Stromal cell of bone marrow (primary cell): ENCODE measurements at regions not wholly inside any gene's neighbourhood (a gene's known extent, or its start where the extent isn't known, plus 50 kb on each side); places are given as distances from the start of the nearest gene placed in this dataset.
A peak's percentile ranks its signal among the peaks of the same experiment; 100 is the strongest.

ENCODE experiments used
- DNase-seq: peaks from one replicate; pipeline ENCODE4 v3.0.0-alpha.2; 2012; ENCODE audit warnings: low read depth

- no peak for DNase-seq
Measured at GRCh38 chr21:41045534-41046268, 122.3 kb upstream of the BACE2 start.

- DNase-seq = no peak
Measured at GRCh38 chr21:41048145-41048544, 119.8 kb upstream of the BACE2 start.

GRCh38 chr21:41048623-41049022 is 119.3 kb upstream of the BACE2 start:
- no peak for DNase-seq

- no peak for DNase-seq
Measured at GRCh38 chr21:41052820-41053555, 115.0 kb upstream of the BACE2 start.

GRCh38 chr21:41054018-41054578 is 113.9 kb upstream of the BACE2 start:
- no peak for DNase-seq

- no peak for DNase-seq
Measured at GRCh38 chr21:41055266-41055665, 112.7 kb upstream of the BACE2 start.

DNA sequence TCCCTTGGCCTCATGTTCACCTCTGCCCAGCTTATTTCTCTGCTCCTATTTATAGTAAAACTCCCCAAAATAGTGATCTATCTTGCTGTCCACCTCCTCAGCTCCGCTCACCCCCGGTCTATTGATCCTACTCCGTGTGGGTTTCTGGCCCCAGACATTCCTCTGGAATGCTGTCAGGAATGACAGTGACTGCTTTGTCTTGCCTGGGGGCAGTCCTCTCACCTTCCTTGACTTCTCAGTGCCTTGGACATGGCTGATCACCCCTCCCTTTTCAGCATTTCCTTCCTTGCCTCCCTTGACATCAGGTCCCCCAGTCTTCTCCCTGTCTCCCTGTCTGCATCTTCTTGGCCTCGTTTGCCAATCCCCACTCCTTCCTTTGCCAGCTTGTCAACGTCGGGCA is 108.1 kb upstream of the BACE2 start:
- DNase-seq = no peak

GRCh38 chr21:41061701-41062100 is 106.3 kb upstream of the BACE2 start:
- no peak for DNase-seq

- no peak for DNase-seq
Measured at GRCh38 chr21:41064334-41064791, 103.6 kb upstream of the BACE2 start.

GRCh38 chr21:41064951-41065350 is 103.0 kb upstream of the BACE2 start:
- DNase-seq = no peak

GRCh38 chr21:41065539-41065938 is 102.4 kb upstream of the BACE2 start:
- DNase-seq = no peak

- DNase-seq = no peak
Measured at GRCh38 chr21:41066086-41066938, 101.6 kb upstream of the BACE2 start.

DNA sequence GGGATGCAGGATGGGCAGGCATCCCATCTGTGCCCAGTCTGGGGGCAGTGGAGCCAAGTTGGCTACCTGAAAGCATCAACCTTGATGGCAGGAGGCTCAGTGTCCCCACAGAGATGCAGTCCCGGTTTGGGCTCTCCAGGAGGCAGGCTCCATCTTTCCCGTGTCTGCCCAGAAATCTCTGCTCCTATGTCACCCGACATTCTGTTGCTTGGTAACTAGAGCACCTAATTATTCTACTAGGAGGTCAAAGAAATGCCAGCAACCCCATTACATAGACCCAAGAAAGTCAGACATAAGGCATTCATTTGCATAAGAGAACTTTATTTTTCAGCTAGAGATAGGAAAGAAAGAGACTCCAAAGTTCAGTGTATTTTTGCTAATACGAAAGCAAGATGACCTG is 100.3 kb upstream of the BACE2 start:
- no peak for DNase-seq

GRCh38 chr21:41068496-41068895 is 99.5 kb upstream of the BACE2 start:
- DNase-seq = no peak

DNA sequence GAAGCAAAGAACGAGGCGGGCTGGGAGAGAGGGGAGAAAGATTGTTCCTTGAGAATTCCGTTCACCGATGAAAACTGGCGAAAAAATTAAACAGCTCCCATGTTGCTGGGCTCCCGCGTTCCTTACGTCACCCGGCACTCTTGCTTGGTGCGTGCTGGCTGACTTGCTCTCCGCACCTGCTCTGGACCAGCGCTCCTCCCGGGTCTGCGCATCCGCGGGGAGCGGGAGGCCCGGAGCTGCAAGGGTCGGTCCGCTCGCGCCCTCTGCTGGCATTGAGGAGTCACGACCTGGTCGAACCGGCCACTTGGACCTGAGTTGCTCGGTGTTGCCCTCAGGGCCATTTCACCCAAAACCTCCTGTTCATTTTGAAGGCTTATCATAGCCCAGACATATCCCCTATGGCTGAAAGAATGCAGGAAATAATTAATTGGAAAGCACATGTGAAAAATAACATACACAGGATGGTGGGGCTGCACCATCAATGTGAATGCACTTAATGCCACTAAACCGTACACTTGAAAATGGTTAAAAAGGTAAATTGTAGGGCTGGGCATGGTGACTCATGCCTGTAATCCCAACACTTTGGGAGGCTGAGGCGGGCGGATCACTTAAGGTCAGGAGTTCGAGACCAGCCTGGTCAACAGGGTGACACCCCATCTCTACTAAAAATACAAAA is 98.9 kb upstream of the BACE2 start:
- peak; percentile 31 for DNase-seq

DNA sequence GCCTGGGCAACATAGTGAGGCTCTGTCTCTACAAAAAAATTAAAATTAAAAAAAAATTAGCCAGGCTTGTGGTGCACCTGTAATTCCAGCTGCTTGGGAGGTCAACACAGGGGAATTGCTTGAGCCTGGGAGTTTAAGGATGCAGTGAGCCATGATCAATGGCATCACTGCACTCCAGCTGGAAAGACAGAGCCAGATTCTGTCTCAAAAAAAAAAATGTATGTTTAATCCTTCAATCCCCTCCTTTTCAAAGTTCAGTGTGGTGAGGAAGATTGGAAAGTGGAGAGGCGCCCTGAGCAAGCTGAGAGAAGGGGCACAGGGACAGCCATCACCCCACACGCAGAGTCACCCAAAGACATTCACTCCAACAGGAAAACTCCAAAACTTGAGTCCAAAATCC is 97.7 kb upstream of the BACE2 start:
- DNase-seq = no peak

- no peak for DNase-seq
Measured at GRCh38 chr21:41071258-41072171, 96.4 kb upstream of the BACE2 start.

DNA sequence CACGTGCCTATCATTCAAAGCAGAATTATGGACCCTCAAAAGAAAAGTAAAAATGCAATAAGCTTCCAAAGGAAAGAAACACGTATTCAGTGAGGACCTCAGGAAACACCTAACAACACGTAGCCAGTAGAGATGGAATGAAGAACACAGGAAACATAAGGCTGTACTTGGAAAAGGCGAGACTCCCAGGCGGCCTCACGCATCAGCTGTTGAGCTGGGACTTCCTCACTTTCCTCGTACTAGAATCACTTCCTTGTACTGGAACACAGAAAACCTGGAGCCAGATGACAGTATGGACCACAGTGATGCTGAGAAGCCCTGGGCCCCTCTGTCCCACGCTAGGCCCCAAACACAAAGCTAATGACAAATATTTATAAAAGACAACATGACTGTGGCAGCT is 94.4 kb upstream of the BACE2 start:
- no peak for DNase-seq

- no peak for DNase-seq
Measured at GRCh38 chr21:41074396-41075184, 93.4 kb upstream of the BACE2 start.

- no peak for DNase-seq
Measured at GRCh38 chr21:41075656-41076055, 92.3 kb upstream of the BACE2 start.
